ENCODE measurements at regions not wholly inside any gene's neighbourhood (a gene's known extent, or its start where the extent isn't known, plus 50 kb on each side); places are given as distances from the start of the nearest gene placed in this dataset.

- DNase-seq, result no peak
Measured at GRCh38 chr13:31081316-31081715, 80.4 kb downstream of the HSPH1 start.

- no peak for DNase-seq
Measured at GRCh38 chr13:31074756-31075155, 86.9 kb downstream of the HSPH1 start.

- DNase-seq, result no peak
Measured at GRCh38 chr13:31073859-31074718, 87.6 kb downstream of the HSPH1 start.

GRCh38 chr13:31072041-31072440 is 89.7 kb downstream of the HSPH1 start:
- DNase-seq, result no peak

- DNase-seq, result no peak
Measured at GRCh38 chr13:31069808-31070534, 91.7 kb downstream of the HSPH1 start.

- DNase-seq, result no peak
Measured at GRCh38 chr13:31068119-31068423, 93.6 kb downstream of the HSPH1 start.

- DNase-seq, result no peak
Measured at GRCh38 chr13:31067416-31068118, 94.1 kb downstream of the HSPH1 start.

- DNase-seq, result no peak
Measured at GRCh38 chr13:31064636-31065035, 97.1 kb downstream of the HSPH1 start.

- no peak for DNase-seq
Measured at GRCh38 chr13:31063772-31064171, 97.9 kb downstream of the HSPH1 start.

GRCh38 chr13:31060655-31061054 is 101.0 kb downstream of the HSPH1 start:
- no peak for DNase-seq

GRCh38 chr13:31060220-31060619 is 101.5 kb downstream of the HSPH1 start:
- DNase-seq, result no peak

GRCh38 chr13:31057403-31058033 is 104.2 kb downstream of the HSPH1 start:
- DNase-seq, result no peak

GRCh38 chr13:31056644-31057271 is 104.9 kb downstream of the HSPH1 start:
- no peak for DNase-seq

GRCh38 chr13:31055589-31055988 is 106.1 kb downstream of the HSPH1 start:
- no peak for DNase-seq

- DNase-seq, result no peak
Measured at GRCh38 chr13:31054632-31055031, 107.1 kb downstream of the HSPH1 start.

GRCh38 chr13:31053896-31054295 is 107.8 kb downstream of the HSPH1 start:
- DNase-seq, result no peak

GRCh38 chr13:31053091-31053490 is 108.6 kb downstream of the HSPH1 start:
- DNase-seq, result no peak

- no peak for DNase-seq
Measured at GRCh38 chr13:31052478-31052877, 109.2 kb downstream of the HSPH1 start.

GRCh38 chr13:31051999-31052398 is 109.7 kb downstream of the HSPH1 start:
- no peak for DNase-seq

- no peak for DNase-seq
Measured at GRCh38 chr13:31050486-31051400, 111.0 kb downstream of the HSPH1 start.

GRCh38 chr13:31049833-31050232 is 111.9 kb downstream of the HSPH1 start:
- DNase-seq, result no peak

GRCh38 chr13:31049083-31049482 is 112.6 kb downstream of the HSPH1 start:
- no peak for DNase-seq
